HCT116 (cell line): ENCODE measurements at regions not wholly inside any gene's neighbourhood (a gene's known extent, or its start where the extent isn't known, plus 50 kb on each side); places are given as distances from the start of the nearest gene placed in this dataset.

ENCODE experiments used
- ATAC-seq: fragments of 200-7000 bp; cut with Tn5 transposase; 2 replicates; pipeline ENCODE4 v1.9.1; 2020; ENCODE audit warnings: mild to moderate bottlenecking, moderate library complexity
- BruUV-seq: library from RNA; stranded (reverse); fragments of 400-500 nt; replicated peaks from 2 replicates; lab custom pipeline; 2021; lab: Mats Ljungman, UMichigan
- CTCF ChIA-PET: fragments of 300-600 bp; sonication (Branson Sonifier 250); formaldehyde crosslinking; loops from one replicate; lab custom pipeline; 2021; ENCODE audit warnings: antibody characterized with exemption; lab: Charles Lee
- POLR2A ChIA-PET: fragments of 300-600, 350-600 bp; sonication (Branson Sonifier 250); formaldehyde crosslinking; loops from one replicate; lab custom pipeline; 2021; ENCODE audit warnings: antibody characterized with exemption; lab: Charles Lee
- RAD21 ChIA-PET, 2 experiments: fragments of 300-600 bp; sonication (Branson Sonifier 250); formaldehyde crosslinking; loops; one replicate each; lab custom pipeline; 2023; ENCODE audit warnings: low total read pairs in 2 of 2; ENCODE audit not compliant: uncharacterized antibody in 2 of 2, unreplicated experiment in 2 of 2, low non-redundant PET in 1 of 2; lab: Charles Lee
- DNase-seq: peaks from one replicate; pipeline ENCODE4 v3.0.0-alpha.2; 2010; ENCODE audit warnings: low read depth, low spot score
- H2AFZ ChIP-seq: fragments of 200-600 bp; shearing (Covaris generic), sonication (generic); 2 replicates; pipeline ENCODE4 v1.6.1; 2017; ENCODE audit warnings: low read depth, mixed run types, mixed read lengths, antibody characterized with exemption, low read length; ENCODE audit not compliant: poor library complexity, severe bottlenecking
- H3K27ac ChIP-seq: 2 replicates; pipeline ENCODE4 v1.5.1; 2012; ENCODE audit warnings: low read depth, low read length
- H3K27me3 ChIP-seq: fragments of 200-600 bp; sonication (generic); 2 replicates; pipeline ENCODE4 v1.6.1; 2016; ENCODE audit warnings: mixed run types, low read length, mixed read lengths; ENCODE audit not compliant: insufficient read depth
- H3K36me3 ChIP-seq, 2 experiments: fragments of 200-500 bp in 1 of 2; fragments of 200-600 bp in 1 of 2; sonication (Bioruptor generic) in 1 of 2; sonication (generic) in 1 of 2; 2 replicates each; pipeline versions ENCODE4 v1.5.1 to v1.6.1; 2014 to 2016; ENCODE audit warnings: low read length in 2 of 2, inconsistent platforms in 1 of 2, mixed read lengths in 1 of 2, mixed run types in 1 of 2; ENCODE audit not compliant: insufficient read depth in 2 of 2, control insufficient read depth in 1 of 2
- H3K4me1 ChIP-seq, 2 experiments: fragments of 200-600 bp in 1 of 2; sonication (generic) in 1 of 2; 2 replicates each; pipeline versions ENCODE4 v1.5.1 to v1.6.1; 2012 to 2017; ENCODE audit warnings: low read length in 2 of 2, inconsistent platforms in 1 of 2, mild to moderate bottlenecking in 1 of 2, mixed read lengths in 1 of 2, mixed run types in 1 of 2, moderate library complexity in 1 of 2; ENCODE audit not compliant: insufficient read depth in 2 of 2, control insufficient read depth in 1 of 2
- H3K4me2 ChIP-seq: fragments of 200-600 bp; sonication (generic); 2 replicates; pipeline ENCODE4 v1.6.1; 2017; ENCODE audit warnings: mixed run types, low read length, mixed read lengths
- H3K4me3 ChIP-seq, 2 experiments: fragments of 200-600 bp in 1 of 2; sonication (generic) in 1 of 2; replicated peaks in 1 of 2; 2 replicates each; pipeline ENCODE4 v1.5.1; 2011 to 2016; ENCODE audit warnings: low read length in 2 of 2, control low read depth in 1 of 2, low read depth in 1 of 2, mild to moderate bottlenecking in 1 of 2, mixed read lengths in 1 of 2, mixed run types in 1 of 2
- H3K79me2 ChIP-seq: fragments of 200-600 bp; sonication (generic); 2 replicates; pipeline ENCODE4 v1.6.1; 2017; ENCODE audit warnings: mild to moderate bottlenecking, mixed run types, low read length, moderate library complexity, mixed read lengths; ENCODE audit not compliant: insufficient read depth
- H3K9ac ChIP-seq: fragments of 200-600 bp; sonication (generic); 2 replicates; pipeline ENCODE4 v1.6.1; 2016; ENCODE audit warnings: low read length, mixed read lengths
- H3K9me2 ChIP-seq: fragments of 200-600 bp; sonication (generic), shearing (Covaris generic); 2 replicates; pipeline ENCODE4 v1.6.1; 2017; ENCODE audit warnings: mixed run types, mild to moderate bottlenecking, moderate library complexity; ENCODE audit not compliant: insufficient read depth
- H3K9me3 ChIP-seq, 2 experiments: fragments of 200-500 bp in 1 of 2; fragments of 200-600 bp in 1 of 2; sonication (Bioruptor generic) in 1 of 2; sonication (generic) in 1 of 2; 2 replicates each; pipeline ENCODE4 v1.6.1; 2014 to 2017; ENCODE audit warnings: low read length in 2 of 2, mixed read lengths in 2 of 2, inconsistent platforms in 1 of 2, low read depth in 1 of 2, mild to moderate bottlenecking in 1 of 2, mixed run types in 1 of 2, moderate library complexity in 1 of 2; ENCODE audit not compliant: control insufficient read depth in 1 of 2, insufficient read depth in 1 of 2
- H4K20me1 ChIP-seq: fragments of 200-600 bp; sonication (generic), shearing (Covaris generic); 2 replicates; pipeline ENCODE4 v1.6.1; 2017; ENCODE audit warnings: mixed run types, mild to moderate bottlenecking, moderate library complexity; ENCODE audit not compliant: insufficient read depth
- ATF3 ChIP-seq: IDR thresholded peaks from 2 replicates; pipeline ENCODE4 v1.6.1; 2012
- CBX3 ChIP-seq: IDR thresholded peaks from 2 replicates; pipeline ENCODE4 v1.6.1; 2012; ENCODE audit warnings: low read depth
- CEBPB ChIP-seq: IDR thresholded peaks from 2 replicates; pipeline ENCODE4 v1.6.1; 2012; ENCODE audit warnings: low read depth
- EGR1 ChIP-seq: IDR thresholded peaks from 2 replicates; pipeline ENCODE4 v1.6.1; 2012; ENCODE audit warnings: low read depth
- ELF1 ChIP-seq: IDR thresholded peaks from 2 replicates; pipeline ENCODE4 v1.6.1; 2012; ENCODE audit warnings: low read depth, borderline replicate concordance
- EZH2 ChIP-seq: fragments of 200-600 bp; sonication (generic); IDR thresholded peaks from 2 replicates; pipeline ENCODE4 v1.6.1; 2017; ENCODE audit warnings: antibody characterized with exemption, mixed run types
- EZH2phosphoT487 ChIP-seq: fragments of 200-600 bp; IDR thresholded peaks from 2 replicates; pipeline ENCODE4 v1.6.1; 2018; ENCODE audit warnings: antibody characterized with exemption, borderline replicate concordance
- FOSL1 ChIP-seq: IDR thresholded peaks from 2 replicates; pipeline ENCODE4 v1.6.1; 2012; ENCODE audit warnings: low read depth
- JUND ChIP-seq: IDR thresholded peaks from 2 replicates; pipeline ENCODE4 v1.6.1; 2012
- POLR2A ChIP-seq: IDR thresholded peaks from 2 replicates; pipeline ENCODE4 v1.7.0; 2011; ENCODE audit warnings: borderline replicate concordance; ENCODE audit not compliant: insufficient read depth, insufficient read length; ENCODE audit errors: extremely low read depth
- POLR2AphosphoS5 ChIP-seq: IDR thresholded peaks from 2 replicates; pipeline ENCODE4 v1.6.1; 2011; ENCODE audit warnings: mild to moderate bottlenecking, low read depth, low read length, moderate library complexity
- REST ChIP-seq: IDR thresholded peaks from 2 replicates; pipeline ENCODE4 v1.6.1; 2012; ENCODE audit warnings: low read depth
- SIN3A ChIP-seq: IDR thresholded peaks from 2 replicates; pipeline ENCODE4 v1.6.1; 2012; ENCODE audit warnings: low read depth
- SP1 ChIP-seq: IDR thresholded peaks from 2 replicates; pipeline ENCODE4 v1.6.1; 2012; ENCODE audit warnings: low read depth
- ZFX ChIP-seq: fragments of 450-650 bp; IDR thresholded peaks from 2 replicates; pipeline ENCODE4 v1.6.1; 2017
- intact Hi-C: fragments of 100-400 bp; cut with micrococcal nuclease; formaldehyde crosslinking; loops from 2 replicates; pipeline ENCODE4 v1.10.0; 2022

- no TSS peak for BruUV-seq
- no peaks in the 10 kb centered on the region for H3K9me3 ChIP-seq
Measured at GRCh38 chr9:115481769-115482168, 363.8 kb upstream of the TNC start.

GRCh38 chr9:115482747-115483146 is 364.8 kb upstream of the TNC start:
- DNase-seq, result no peak
- no peaks in the 10 kb centered on the region for H3K4me1 ChIP-seq
- BruUV-seq, result no TSS peak
- RAD21 ChIA-PET, result no interaction called here
- CTCF ChIA-PET, result no interaction called here
- POLR2A ChIA-PET, result no interaction called here
- H3K9me2 ChIP-seq, result no peaks in the 10 kb centered on the region
- H2AFZ ChIP-seq, result no peak overlapping the region
- no peak overlapping the region for H3K4me3 ChIP-seq
- H3K4me2 ChIP-seq, result no peak overlapping the region
- H3K36me3 ChIP-seq, result no peaks in the 10 kb centered on the region
- H3K9me3 ChIP-seq, result no peaks in the 10 kb centered on the region
- H3K9ac ChIP-seq, result no peak overlapping the region
- H3K27ac ChIP-seq, result no peak overlapping the region
- H3K79me2 ChIP-seq, result no peaks in the 10 kb centered on the region
- intact Hi-C loops, result no loop called here
- no peaks in the 10 kb centered on the region for H4K20me1 ChIP-seq
- TF ChIP-seq ATF3, result no peak
- no peak for TF ChIP-seq CEBPB
- no peak for TF ChIP-seq REST
- no peak for TF ChIP-seq EZH2
- no peak for TF ChIP-seq ZFX
- TF ChIP-seq JUND, result no peak
- no peak for TF ChIP-seq EZH2phosphoT487
- TF ChIP-seq EGR1, result no peak
- TF ChIP-seq SP1, result no peak
- no peak for TF ChIP-seq POLR2AphosphoS5
- TF ChIP-seq, all 23 proteins: peak for 0
- no peak for ATAC-seq
- no peaks in the 10 kb centered on the region for H3K27me3 ChIP-seq

More at GRCh38 chr9:115481769-115482168, 363.8 kb upstream of the TNC start:
- ATAC-seq (no peak), DNase-seq (no peak)
- H3K27me3 ChIP-seq, result no peaks in the 10 kb centered on the region
- no peak for TF ChIP-seq ELF1
- no peak for TF ChIP-seq JUND
- TF ChIP-seq POLR2A, result no peak
- no peak for TF ChIP-seq EZH2phosphoT487
- TF ChIP-seq SIN3A, result no peak
- no peak for TF ChIP-seq CBX3
- no peak for TF ChIP-seq ATF3
- no peak for TF ChIP-seq FOSL1
- ChIA-PET RAD21 (no interaction called here), POLR2A (no interaction called here), CTCF (no interaction called here)
- no peaks in the 10 kb centered on the region for H3K4me1 ChIP-seq
- no peaks in the 10 kb centered on the region for H4K20me1 ChIP-seq
- H3K79me2 ChIP-seq, result no peaks in the 10 kb centered on the region
- no peak overlapping the region for H3K4me2 ChIP-seq
- no peak overlapping the region for H3K27ac ChIP-seq
- H2AFZ ChIP-seq, result no peak overlapping the region
- no peak overlapping the region for H3K4me3 ChIP-seq
- H3K36me3 ChIP-seq, result no peaks in the 10 kb centered on the region
- no peaks in the 10 kb centered on the region for H3K9me2 ChIP-seq
- intact Hi-C loops, result no loop called here
- H3K9ac ChIP-seq, result no peak overlapping the region
